ENCODE measurements at regions not wholly inside any gene's neighbourhood (a gene's known extent, or its start where the extent isn't known, plus 50 kb on each side); places are given as distances from the start of the nearest gene placed in this dataset.
"Not testable (repeated sequence)": the region's sequence is repeated elsewhere in the genome, so short reads cannot be mapped to it uniquely, and the experiment has no call there.

GRCh38 chr6:135557582-135557981, 60.0 kb upstream of the AHI1 start:
- no TSS peak for BruUV-seq (replicated peaks)
- POLR2A ChIA-PET = no interaction called here
- Histone ChIP-seq H3K4me1 (ENCODE audit: insufficient read depth, low read length) (no peaks in the 10 kb centered on the region), H3K9ac (ENCODE audit: insufficient read depth, low read depth, low read length) (no peak overlapping the region), H3K27ac (ENCODE audit: extremely low read length, insufficient read depth, low read length) (no peak overlapping the region), H3K9me3 (ENCODE audit: low read length) (no peaks in the 10 kb centered on the region), H3K4me2 (ENCODE audit: low read depth, low read length) (no peak overlapping the region), H2AFZ (ENCODE audit: low read length) (no peak overlapping the region), H3K4me3 (replicated peaks in 1 of 3; ENCODE audit: insufficient read depth in 1 of 3, low read depth in 2 of 3, low read length in 3 of 3) (no peak overlapping the region), H3K79me2 (ENCODE audit: insufficient read depth, low read length) (no peaks in the 10 kb centered on the region), H4K20me1 (ENCODE audit: insufficient read depth, low read length) (no peaks in the 10 kb centered on the region), H3K36me3 (replicated peaks in 1 of 2; ENCODE audit: control insufficient read depth in 1 of 2, insufficient read depth in 2 of 2, low read length in 2 of 2) (no peaks in the 10 kb centered on the region), H3K27me3 (ENCODE audit: control insufficient read depth in 1 of 2, insufficient read depth in 2 of 2, low read length in 2 of 2) (no peaks in the 10 kb centered on the region)
- CTCF ChIA-PET (ENCODE audit: low intra/inter-chr PET ratio, low total read pairs) = no interaction called here
- FAIRE-seq (no peak), DNase-seq (ENCODE audit: low spot score) (no peak), ATAC-seq (no peak)
- intact Hi-C loops (cut with micrococcal nuclease; ENCODE audit: unreplicated experiment) (no loop called here), in situ Hi-C loops (cut with HindIII; ENCODE audit: extremely low pct_ligation_motif_present, low pct_unique_long_range_greater_than_20kb) (no loop called here)
- TF ChIP-seq GLI4 (CRISPR knock-in tag; IDR thresholded peaks at IDR 0.05; ENCODE audit: borderline replicate concordance) (no peak), SP5 (CRISPR knock-in tag; IDR thresholded peaks at IDR 0.05; ENCODE audit: borderline replicate concordance, low read depth) (no peak), MXI1 (IDR thresholded peaks at IDR 0.05; ENCODE audit: borderline replicate concordance, low read depth, low read length) (no peak), KDM6A (CRISPR knock-in tag; IDR thresholded peaks at IDR 0.05; ENCODE audit: low read depth) (no peak), JUND (CRISPR knock-in tag; IDR thresholded peaks at IDR 0.05) (no peak), PRPF4 (IDR thresholded peaks at IDR 0.05; ENCODE audit: low read depth, low read length, poor library complexity, severe bottlenecking) (no peak), CENPT (CRISPR knock-in tag; IDR thresholded peaks at IDR 0.05; ENCODE audit: low read depth) (no peak), KLF15 (CRISPR knock-in tag; IDR thresholded peaks at IDR 0.05; ENCODE audit: borderline replicate concordance) (no peak), TAF15 (IDR thresholded peaks at IDR 0.05; ENCODE audit: low read depth, low read length, poor library complexity, severe bottlenecking) (no peak), FOSL2 (CRISPR knock-in tag; IDR thresholded peaks at IDR 0.05) (no peak), ZNF263 (CRISPR knock-in tag; IDR thresholded peaks at IDR 0.05) (no peak), ZNF572 (CRISPR knock-in tag; IDR thresholded peaks at IDR 0.05) (no peak), NR2C2 (CRISPR knock-in tag; IDR thresholded peaks at IDR 0.05; ENCODE audit: borderline replicate concordance) (no peak)
- WGBS (ENCODE audit: low lambda C conversion rate) = 3% methylated on average over 2 of the region's 2 CpGs

- not testable (repeated sequence) for BruUV-seq (replicated peaks); FAIRE-seq
Measured at GRCh38 chr6:135565605-135566004, 68.1 kb upstream of the AHI1 start.

More at GRCh38 chr6:135565605-135566004, 68.1 kb upstream of the AHI1 start:
- H3K79me2 ChIP-seq (ENCODE audit: insufficient read depth, low read length); H4K20me1 ChIP-seq (ENCODE audit: insufficient read depth, low read length); H3K9me3 ChIP-seq (ENCODE audit: low read length); H3K4me2 ChIP-seq (ENCODE audit: low read depth, low read length); H3K4me3 ChIP-seq (replicated peaks in 1 of 3; ENCODE audit: insufficient read depth in 1 of 3, low read depth in 2 of 3, low read length in 3 of 3); POLR2A ChIA-PET; H3K36me3 ChIP-seq (replicated peaks in 1 of 2; ENCODE audit: control insufficient read depth in 1 of 2, insufficient read depth in 2 of 2, low read length in 2 of 2); ATAC-seq; H3K4me1 ChIP-seq (ENCODE audit: insufficient read depth, low read length); intact Hi-C loops (cut with micrococcal nuclease; ENCODE audit: unreplicated experiment); H3K27ac ChIP-seq (ENCODE audit: extremely low read length, insufficient read depth, low read length); DNase-seq (ENCODE audit: low spot score); H3K9ac ChIP-seq (ENCODE audit: insufficient read depth, low read depth, low read length); H2AFZ ChIP-seq (ENCODE audit: low read length); in situ Hi-C loops (cut with HindIII; ENCODE audit: extremely low pct_ligation_motif_present, low pct_unique_long_range_greater_than_20kb); CTCF ChIA-PET (ENCODE audit: low intra/inter-chr PET ratio, low total read pairs); H3K27me3 ChIP-seq (ENCODE audit: control insufficient read depth in 1 of 2, insufficient read depth in 2 of 2, low read length in 2 of 2): not testable (repeated sequence)
- WGBS (ENCODE audit: low lambda C conversion rate) = 19% methylated on average over 1 of the region's 1 CpG

All from HepG2 (cell line).